ENCODE measurements at regions not wholly inside any gene's neighbourhood (a gene's known extent, or its start where the extent isn't known, plus 50 kb on each side); places are given as distances from the start of the nearest gene placed in this dataset.

- Histone ChIP-seq H3K27ac (ENCODE audit: low read depth, low read length) (no peak overlapping the region), H3K27me3 (ENCODE audit: control insufficient read depth, insufficient read depth, low read length) (0 out of 2 replicates have a peak, but pooled peaks cover 4% of the 10 kb centered on the region), H3K9ac (ENCODE audit: low read depth, low read length) (no peak overlapping the region), H3K9me3 (ENCODE audit: control insufficient read depth, insufficient read depth, low read length) (no peaks in the 10 kb centered on the region), H3K4me1 (ENCODE audit: control insufficient read depth, insufficient read depth, low read length) (peaks cover 19% of the 10 kb centered on the region), H3K4me3 (ENCODE audit: low read depth, low read length) (no peak overlapping the region), H3K36me3 (ENCODE audit: control insufficient read depth, insufficient read depth, low read length) (no peaks in the 10 kb centered on the region)
Observed at GRCh38 chr3:43962043-43962442, 271.3 kb downstream of the ABHD5 start.

GRCh38 chr3:43963208-43963607 is 272.5 kb downstream of the ABHD5 start:
- H3K9ac ChIP-seq (ENCODE audit: low read depth, low read length): no peak overlapping the region
- H3K4me3 ChIP-seq (ENCODE audit: low read depth, low read length): no peak overlapping the region
- no peak overlapping the region for H3K27ac ChIP-seq (ENCODE audit: low read depth, low read length)
- no peaks in the 10 kb centered on the region for H3K36me3 ChIP-seq (ENCODE audit: control insufficient read depth, insufficient read depth, low read length)
- H3K9me3 ChIP-seq (ENCODE audit: control insufficient read depth, insufficient read depth, low read length): no peaks in the 10 kb centered on the region
- H3K4me1 ChIP-seq (ENCODE audit: control insufficient read depth, insufficient read depth, low read length): peaks cover 30% of the 10 kb centered on the region
- no peaks in the 10 kb centered on the region for H3K27me3 ChIP-seq (ENCODE audit: control insufficient read depth, insufficient read depth, low read length)

- peaks cover 42% of the 10 kb centered on the region for H3K4me1 ChIP-seq (ENCODE audit: control insufficient read depth, insufficient read depth, low read length)
Observed at GRCh38 chr3:43964640-43965039, 273.9 kb downstream of the ABHD5 start.

GRCh38 chr3:43965656-43966055 is 274.9 kb downstream of the ABHD5 start:
- Histone ChIP-seq H3K9me3 (ENCODE audit: control insufficient read depth, insufficient read depth, low read length) (no peaks in the 10 kb centered on the region), H3K27me3 (ENCODE audit: control insufficient read depth, insufficient read depth, low read length) (no peaks in the 10 kb centered on the region), H3K4me1 (ENCODE audit: control insufficient read depth, insufficient read depth, low read length) (peaks cover 43% of the 10 kb centered on the region)

More at GRCh38 chr3:43964640-43965039, 273.9 kb downstream of the ABHD5 start:
- no peak overlapping the region for H3K9ac ChIP-seq (ENCODE audit: low read depth, low read length)
- no peaks in the 10 kb centered on the region for H3K9me3 ChIP-seq (ENCODE audit: control insufficient read depth, insufficient read depth, low read length)
- no peaks in the 10 kb centered on the region for H3K27me3 ChIP-seq (ENCODE audit: control insufficient read depth, insufficient read depth, low read length)
- no peaks in the 10 kb centered on the region for H3K36me3 ChIP-seq (ENCODE audit: control insufficient read depth, insufficient read depth, low read length)
- H3K4me3 ChIP-seq (ENCODE audit: low read depth, low read length): no peak overlapping the region
- H3K27ac ChIP-seq (ENCODE audit: low read depth, low read length): no peak overlapping the region

GRCh38 chr3:43966126-43966525 is 275.4 kb downstream of the ABHD5 start:
- H3K27me3 ChIP-seq (ENCODE audit: control insufficient read depth, insufficient read depth, low read length): no peaks in the 10 kb centered on the region
- H3K36me3 ChIP-seq (ENCODE audit: control insufficient read depth, insufficient read depth, low read length): no peaks in the 10 kb centered on the region
- no peaks in the 10 kb centered on the region for H3K9me3 ChIP-seq (ENCODE audit: control insufficient read depth, insufficient read depth, low read length)
- peaks cover 46% of the 10 kb centered on the region for H3K4me1 ChIP-seq (ENCODE audit: control insufficient read depth, insufficient read depth, low read length)
- H3K27ac ChIP-seq (ENCODE audit: low read depth, low read length): no peak overlapping the region
- H3K4me3 ChIP-seq (ENCODE audit: low read depth, low read length): no peak overlapping the region
- no peak overlapping the region for H3K9ac ChIP-seq (ENCODE audit: low read depth, low read length)

More at GRCh38 chr3:43965656-43966055, 274.9 kb downstream of the ABHD5 start:
- no peak overlapping the region for H3K9ac ChIP-seq (ENCODE audit: low read depth, low read length)
- no peaks in the 10 kb centered on the region for H3K36me3 ChIP-seq (ENCODE audit: control insufficient read depth, insufficient read depth, low read length)
- no peak overlapping the region for H3K4me3 ChIP-seq (ENCODE audit: low read depth, low read length)
- H3K27ac ChIP-seq (ENCODE audit: low read depth, low read length): no peak overlapping the region

GRCh38 chr3:43966530-43966929 is 275.2 kb upstream of the TOPAZ1 start:
- Histone ChIP-seq H3K9ac (ENCODE audit: low read depth, low read length) (no peak overlapping the region), H3K4me3 (ENCODE audit: low read depth, low read length) (no peak overlapping the region), H3K36me3 (ENCODE audit: control insufficient read depth, insufficient read depth, low read length) (no peaks in the 10 kb centered on the region), H3K9me3 (ENCODE audit: control insufficient read depth, insufficient read depth, low read length) (no peaks in the 10 kb centered on the region), H3K27ac (ENCODE audit: low read depth, low read length) (no peak overlapping the region), H3K4me1 (ENCODE audit: control insufficient read depth, insufficient read depth, low read length) (peaks cover 46% of the 10 kb centered on the region), H3K27me3 (ENCODE audit: control insufficient read depth, insufficient read depth, low read length) (no peaks in the 10 kb centered on the region)

GRCh38 chr3:43968465-43968864 is 273.2 kb upstream of the TOPAZ1 start:
- no peaks in the 10 kb centered on the region for H3K27me3 ChIP-seq (ENCODE audit: control insufficient read depth, insufficient read depth, low read length)

GRCh38 chr3:43969944-43970343 is 271.7 kb upstream of the TOPAZ1 start:
- Histone ChIP-seq H3K36me3 (ENCODE audit: control insufficient read depth, insufficient read depth, low read length) (no peaks in the 10 kb centered on the region), H3K4me3 (ENCODE audit: low read depth, low read length) (no peak overlapping the region), H3K9ac (ENCODE audit: low read depth, low read length) (no peak overlapping the region), H3K4me1 (ENCODE audit: control insufficient read depth, insufficient read depth, low read length) (peaks cover 58% of the 10 kb centered on the region), H3K9me3 (ENCODE audit: control insufficient read depth, insufficient read depth, low read length) (no peaks in the 10 kb centered on the region), H3K27me3 (ENCODE audit: control insufficient read depth, insufficient read depth, low read length) (no peaks in the 10 kb centered on the region), H3K27ac (ENCODE audit: low read depth, low read length) (no peak overlapping the region)

More at GRCh38 chr3:43968465-43968864, 273.2 kb upstream of the TOPAZ1 start:
- peak overlapping the region; percentile 32; the same call in 1 of the 2 replicates for H3K4me3 ChIP-seq (ENCODE audit: low read depth, low read length)
- H3K9ac ChIP-seq (ENCODE audit: low read depth, low read length): no peak overlapping the region
- H3K9me3 ChIP-seq (ENCODE audit: control insufficient read depth, insufficient read depth, low read length): no peaks in the 10 kb centered on the region
- no peaks in the 10 kb centered on the region for H3K36me3 ChIP-seq (ENCODE audit: control insufficient read depth, insufficient read depth, low read length)
- H3K27ac ChIP-seq (ENCODE audit: low read depth, low read length): no peak overlapping the region
- H3K4me1 ChIP-seq (ENCODE audit: control insufficient read depth, insufficient read depth, low read length): peaks cover 46% of the 10 kb centered on the region

- no peaks in the 10 kb centered on the region for H3K9me3 ChIP-seq (ENCODE audit: control insufficient read depth, insufficient read depth, low read length)
- H3K4me1 ChIP-seq (ENCODE audit: control insufficient read depth, insufficient read depth, low read length): peaks cover 62% of the 10 kb centered on the region
Observed at GRCh38 chr3:43970351-43970750, 271.3 kb upstream of the TOPAZ1 start.

GRCh38 chr3:43970920-43971319 is 270.8 kb upstream of the TOPAZ1 start:
- no peaks in the 10 kb centered on the region for H3K36me3 ChIP-seq (ENCODE audit: control insufficient read depth, insufficient read depth, low read length)
- H3K4me3 ChIP-seq (ENCODE audit: low read depth, low read length): no peak overlapping the region
- no peak overlapping the region for H3K27ac ChIP-seq (ENCODE audit: low read depth, low read length)
- no peak overlapping the region for H3K9ac ChIP-seq (ENCODE audit: low read depth, low read length)
- H3K9me3 ChIP-seq (ENCODE audit: control insufficient read depth, insufficient read depth, low read length): peaks cover 3% of the 10 kb centered on the region; the same call in 1 of the 2 replicates
- no peaks in the 10 kb centered on the region for H3K27me3 ChIP-seq (ENCODE audit: control insufficient read depth, insufficient read depth, low read length)
- peaks cover 61% of the 10 kb centered on the region for H3K4me1 ChIP-seq (ENCODE audit: control insufficient read depth, insufficient read depth, low read length)

More at GRCh38 chr3:43970351-43970750, 271.3 kb upstream of the TOPAZ1 start:
- Histone ChIP-seq H3K27me3 (ENCODE audit: control insufficient read depth, insufficient read depth, low read length) (no peaks in the 10 kb centered on the region), H3K9ac (ENCODE audit: low read depth, low read length) (no peak overlapping the region), H3K4me3 (ENCODE audit: low read depth, low read length) (no peak overlapping the region), H3K27ac (ENCODE audit: low read depth, low read length) (no peak overlapping the region), H3K36me3 (ENCODE audit: control insufficient read depth, insufficient read depth, low read length) (no peaks in the 10 kb centered on the region)

GRCh38 chr3:43971486-43971885 is 270.2 kb upstream of the TOPAZ1 start:
- H3K9ac ChIP-seq (ENCODE audit: low read depth, low read length): no peak overlapping the region
- H3K27me3 ChIP-seq (ENCODE audit: control insufficient read depth, insufficient read depth, low read length): no peaks in the 10 kb centered on the region
- no peak overlapping the region for H3K4me3 ChIP-seq (ENCODE audit: low read depth, low read length)
- peaks cover 5% of the 10 kb centered on the region; the same call in 1 of the 2 replicates for H3K9me3 ChIP-seq (ENCODE audit: control insufficient read depth, insufficient read depth, low read length)
- H3K36me3 ChIP-seq (ENCODE audit: control insufficient read depth, insufficient read depth, low read length): no peaks in the 10 kb centered on the region
- H3K4me1 ChIP-seq (ENCODE audit: control insufficient read depth, insufficient read depth, low read length): peaks cover 57% of the 10 kb centered on the region
- H3K27ac ChIP-seq (ENCODE audit: low read depth, low read length): no peak overlapping the region
